IMR-90 (cell line): ENCODE measurements at regions not wholly inside any gene's neighbourhood (a gene's known extent, or its start where the extent isn't known, plus 50 kb on each side); places are given as distances from the start of the nearest gene placed in this dataset.

Experiments
- ATAC-seq: fragments of 200-7000 bp; cut with Tn5 transposase; 2 replicates; pipeline ENCODE4 v1.9.1; 2020; ENCODE audit warnings: low read depth, mild to moderate bottlenecking, moderate library complexity
- BruUV-seq: library from RNA; stranded (reverse); fragments of 400-500 nt; replicated peaks from 2 replicates; lab custom pipeline; 2021; lab: Mats Ljungman, UMichigan
- CTCF ChIA-PET: fragments of 300-600 bp; formaldehyde crosslinking; extraction: SDS; loops from one replicate; lab custom pipeline; 2021; ENCODE audit warnings: antibody characterized with exemption; lab: Yijun Ruan, JAX
- POLR2A ChIA-PET: fragments of 300-600 bp; sonication (Branson Sonifier 250); formaldehyde crosslinking; loops from one replicate; lab custom pipeline; 2022; ENCODE audit warnings: antibody characterized with exemption; ENCODE audit not compliant: unreplicated experiment; lab: Charles Lee
- DNase-seq: peaks from one replicate; pipeline ENCODE4 v3.0.0; 2013
- H2AFZ ChIP-seq: replicated peaks from 2 replicates; pipeline ENCODE3; 2013; ENCODE audit warnings: low read length, mild to moderate bottlenecking; ENCODE audit not compliant: poor library complexity
- H2AK5ac ChIP-seq: 2 replicates; pipeline ENCODE4 v1.6.1; 2013; ENCODE audit warnings: low read depth, low read length, inconsistent platforms
- H2AK9ac ChIP-seq: replicated peaks from 2 replicates; pipeline ENCODE3; 2013; ENCODE audit warnings: mild to moderate bottlenecking, low read depth, low read length, moderate library complexity; ENCODE audit not compliant: poor library complexity
- H2BK120ac ChIP-seq: 2 replicates; pipeline ENCODE4 v1.6.1; 2013; ENCODE audit warnings: low read depth, low read length, inconsistent platforms
- H2BK15ac ChIP-seq: 3 replicates; pipeline ENCODE4 v1.6.1; 2013; ENCODE audit warnings: low read depth, low read length, inconsistent platforms
- H2BK20ac ChIP-seq: 2 replicates; pipeline ENCODE4 v1.6.1; 2013; ENCODE audit warnings: low read depth, mild to moderate bottlenecking, inconsistent platforms, low read length, moderate library complexity
- H2BK5ac ChIP-seq: 2 replicates; pipeline ENCODE4 v1.6.1; 2013; ENCODE audit warnings: mild to moderate bottlenecking, low read depth, low read length, inconsistent platforms; ENCODE audit not compliant: poor library complexity, severe bottlenecking
- H3K14ac ChIP-seq: replicated peaks from 2 replicates; pipeline ENCODE4 v1.6.1; 2013; ENCODE audit warnings: low read depth, low read length, inconsistent platforms
- H3K18ac ChIP-seq: 2 replicates; pipeline ENCODE4 v1.6.1; 2013; ENCODE audit warnings: low read depth, low read length, control low read depth
- H3K23ac ChIP-seq: 2 replicates; pipeline ENCODE4 v1.6.1; 2013; ENCODE audit warnings: low read depth, low read length, inconsistent platforms
- H3K27ac ChIP-seq: 2 replicates; pipeline ENCODE4 v1.5.1; 2013; ENCODE audit warnings: mild to moderate bottlenecking, control low read depth, low read length; ENCODE audit not compliant: insufficient read depth
- H3K27me3 ChIP-seq: 2 replicates; pipeline ENCODE4 v1.6.1; 2013; ENCODE audit warnings: low read length; ENCODE audit not compliant: control insufficient read depth, insufficient read depth
- H3K36me3 ChIP-seq: 2 replicates; pipeline ENCODE4 v1.6.1; 2013; ENCODE audit warnings: low read length, mixed read lengths; ENCODE audit not compliant: control insufficient read depth, insufficient read depth
- H3K4ac ChIP-seq: 2 replicates; pipeline ENCODE4 v1.6.1; 2013; ENCODE audit warnings: low read depth, low read length, inconsistent platforms
- H3K4me1 ChIP-seq: 2 replicates; pipeline ENCODE4 v1.6.1; 2013; ENCODE audit warnings: low read length, mixed read lengths; ENCODE audit not compliant: control insufficient read depth, insufficient read depth
- H3K4me2 ChIP-seq: 2 replicates; pipeline ENCODE4 v1.6.1; 2013; ENCODE audit warnings: low read depth, mild to moderate bottlenecking, control low read depth, low read length, moderate library complexity
- H3K4me3 ChIP-seq: 2 replicates; pipeline ENCODE4 v1.5.1; 2013; ENCODE audit warnings: low read depth, mild to moderate bottlenecking, control low read depth, low read length, moderate library complexity; ENCODE audit not compliant: insufficient read depth
- H3K56ac ChIP-seq: 2 replicates; pipeline ENCODE4 v1.6.1; 2013; ENCODE audit warnings: low read length, inconsistent platforms; ENCODE audit not compliant: insufficient read depth; ENCODE audit errors: extremely low read depth
- H3K79me1 ChIP-seq, 2 experiments: 2 replicates each; pipeline ENCODE4 v1.6.1; 2013; ENCODE audit warnings: low read length in 2 of 2, inconsistent platforms in 1 of 2, low read depth in 1 of 2
- H3K9ac ChIP-seq: 2 replicates; pipeline ENCODE4 v1.6.1; 2013; ENCODE audit warnings: low read depth, low read length, control low read depth
- H3K9me1 ChIP-seq: 2 replicates; pipeline ENCODE4 v1.6.1; 2013; ENCODE audit warnings: low read length, inconsistent platforms; ENCODE audit not compliant: insufficient read depth
- H3K9me3 ChIP-seq: 2 replicates; pipeline ENCODE4 v1.6.1; 2013; ENCODE audit warnings: low read length; ENCODE audit not compliant: control insufficient read depth, insufficient read depth
- H4K20me1 ChIP-seq: 2 replicates; pipeline ENCODE4 v1.6.1; 2013; ENCODE audit warnings: low read length, inconsistent platforms; ENCODE audit not compliant: insufficient read depth
- H4K5ac ChIP-seq: 2 replicates; pipeline ENCODE4 v1.6.1; 2013; ENCODE audit warnings: mild to moderate bottlenecking, low read depth, low read length, control low read depth
- H4K8ac ChIP-seq, 2 experiments: 2 replicates each; pipeline ENCODE4 v1.6.1; 2013; ENCODE audit warnings: low read depth in 2 of 2, low read length in 2 of 2, control low read depth in 1 of 2, inconsistent platforms in 1 of 2
- H4K91ac ChIP-seq: 2 replicates; pipeline ENCODE4 v1.6.1; 2013; ENCODE audit warnings: low read depth, low read length, inconsistent platforms; ENCODE audit not compliant: insufficient read depth
- BHLHE40 ChIP-seq: fragments of 150-350 bp; IDR thresholded peaks from 2 replicates; pipeline ENCODE4 v1.6.1; 2016; ENCODE audit warnings: mild to moderate bottlenecking, low read depth, low read length
- CEBPB ChIP-seq: IDR thresholded peaks from 2 replicates; pipeline ENCODE4 v1.6.1; 2012; ENCODE audit warnings: low read depth, low read length, improper control_type of control experiment
- CHD1 ChIP-seq: IDR thresholded peaks from 2 replicates; pipeline ENCODE4 v1.6.1; 2012; ENCODE audit warnings: low read depth, low read length, improper control_type of control experiment
- FOS ChIP-seq: fragments of 150-350 bp; IDR thresholded peaks from 2 replicates; pipeline ENCODE4 v1.6.1; 2016; ENCODE audit warnings: low read depth, low read length
- MAFK ChIP-seq: IDR thresholded peaks from 2 replicates; pipeline ENCODE4 v1.6.1; 2012; ENCODE audit warnings: low read depth, low read length, improper control_type of control experiment
- MAZ ChIP-seq: IDR thresholded peaks from 2 replicates; pipeline ENCODE4 v1.6.1; 2012; ENCODE audit warnings: low read depth, mild to moderate bottlenecking, low read length, improper control_type of control experiment, moderate library complexity, borderline replicate concordance
- MXI1 ChIP-seq: IDR thresholded peaks from 2 replicates; pipeline ENCODE4 v1.6.1; 2012; ENCODE audit warnings: low read depth, mild to moderate bottlenecking, low read length, moderate library complexity, borderline replicate concordance
- NFE2L2 ChIP-seq: fragments of 150-350 bp; IDR thresholded peaks from 2 replicates; pipeline ENCODE4 v1.6.1; 2016; ENCODE audit warnings: low read depth, mild to moderate bottlenecking, low read length
- POLR2A ChIP-seq: IDR thresholded peaks from 2 replicates; pipeline ENCODE4 v1.6.1; 2012; ENCODE audit warnings: mild to moderate bottlenecking, low read depth, low read length
- RAD21 ChIP-seq: IDR thresholded peaks from 2 replicates; pipeline ENCODE4 v1.6.1; 2012; ENCODE audit warnings: low read length, improper control_type of control experiment
- RCOR1 ChIP-seq: IDR thresholded peaks from 2 replicates; pipeline ENCODE4 v1.6.1; 2012; ENCODE audit warnings: mild to moderate bottlenecking, low read length, improper control_type of control experiment; ENCODE audit not compliant: insufficient replicate concordance
- RFX5 ChIP-seq: IDR thresholded peaks from 2 replicates; pipeline ENCODE4 v1.8.0; 2012; ENCODE audit warnings: low read depth, mild to moderate bottlenecking, low read length, moderate library complexity
- SMC3 ChIP-seq: fragments of 150-350 bp; IDR thresholded peaks from 2 replicates; pipeline ENCODE4 v1.6.1; 2016; ENCODE audit warnings: low read depth, mild to moderate bottlenecking, antibody characterized with exemption, low read length, moderate library complexity
- WGBS, 2 experiments: methylation state at CpG; one replicate each; pipeline versions ENCODE4 v1.1.5 to v1.1.7; 2013; ENCODE audit warnings: missing lambda C conversion rate in 2 of 2; ENCODE audit not compliant: insufficient read length in 1 of 2; ENCODE audit errors: extremely low coverage in 2 of 2; 5-methylcytosine and 5-hydroxymethylcytosine counted together
- dilution Hi-C: fragments of 300-500 bp; cut with HindIII; formaldehyde crosslinking; loops from one replicate; pipeline ENCODE4 v1.14.3; 2018; ENCODE audit warnings: low sequenced_read_pairs; ENCODE audit not compliant: unreplicated experiment
- in situ Hi-C: fragments of 300-500 bp; cut with MboI; formaldehyde crosslinking; loops from 3 replicates; pipeline ENCODE4 v1.14.3; 2019; ENCODE audit warnings: low sequenced_read_pairs, inconsistent platforms, mixed read lengths
- intact Hi-C: fragments of 100-400 bp; cut with micrococcal nuclease; formaldehyde crosslinking; loops from 2 replicates; pipeline ENCODE4 v1.10.0; 2022
- TF ChIP-seq, protein P1 (sequence below): conservative IDR thresholded peaks from 2 replicates; pipeline ENCODE4 v1.5.1; 2012; ENCODE audit warnings: mild to moderate bottlenecking, low read depth, low read length, improper control_type of control experiment
- TF ChIP-seq, protein P2 (sequence below): fragments of 150-350 bp; IDR thresholded peaks from 2 replicates; pipeline ENCODE4 v1.6.1; 2016; ENCODE audit warnings: low read depth, mild to moderate bottlenecking, low read length, moderate library complexity, borderline replicate concordance
- TF ChIP-seq, protein P3 (sequence below): fragments of 150-350 bp; IDR thresholded peaks from 2 replicates; pipeline ENCODE4 v1.6.1; 2017; ENCODE audit warnings: mild to moderate bottlenecking, antibody characterized with exemption, low read length, low read depth

DNA sequence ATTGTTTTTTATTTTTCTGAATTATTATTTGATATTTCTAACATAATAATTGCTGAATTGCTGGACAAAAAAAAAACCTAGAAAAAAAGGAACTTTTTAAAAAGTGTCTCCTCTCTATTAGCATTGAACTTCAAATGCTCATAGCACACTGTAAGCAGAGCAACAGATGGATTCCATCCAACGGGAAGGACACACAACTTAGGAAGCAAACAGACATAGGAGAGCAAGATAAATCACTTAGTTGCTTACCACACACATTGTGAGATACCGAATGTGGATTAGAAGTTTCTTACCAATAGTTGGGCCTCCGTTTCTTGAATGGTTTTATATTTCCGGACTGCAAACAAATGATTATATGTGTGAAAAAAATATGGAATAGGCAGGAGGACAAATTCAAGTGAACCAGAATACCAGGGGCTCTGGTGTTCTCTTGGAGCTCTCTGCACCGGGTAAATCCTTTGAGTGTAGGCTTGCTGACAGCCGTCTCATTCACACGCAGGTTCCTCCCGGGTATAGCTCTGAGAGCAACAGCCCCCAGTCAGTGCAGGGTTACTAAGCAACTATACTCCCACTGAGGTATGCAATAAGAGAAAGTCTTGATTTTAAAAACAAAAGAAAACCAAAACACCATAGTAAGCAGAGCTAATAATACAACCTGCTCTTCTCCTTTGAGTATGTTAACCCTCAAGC is 217.6 kb downstream of the TMEM167A start:
- Histone ChIP-seq H3K27me3 (peaks cover 8% of the 10 kb centered on the region), H3K4me2 (no peak overlapping the region), H3K9me3 (no peaks in the 10 kb centered on the region), H3K27ac (no peak overlapping the region), H3K4me1 (no peaks in the 10 kb centered on the region), H4K91ac (no peak overlapping the region), H2BK15ac (no peak overlapping the region), H2BK120ac (no peak overlapping the region), H4K5ac (no peak overlapping the region), H2BK5ac (no peak overlapping the region), H2AFZ (no peak overlapping the region), H3K36me3 (no peaks in the 10 kb centered on the region), H2AK5ac (no peak overlapping the region), H2BK20ac (no peak overlapping the region), H3K18ac (no peak overlapping the region), H3K9me1 (no peaks in the 10 kb centered on the region), H3K4ac (no peak overlapping the region), H3K4me3 (no peak overlapping the region), H3K14ac (no peak overlapping the region), H3K79me1 (no peaks in the 10 kb centered on the region), H3K9ac (no peak overlapping the region), H4K8ac (no peak overlapping the region), H2AK9ac (no peak overlapping the region), H3K23ac (no peak overlapping the region), H4K20me1 (no peaks in the 10 kb centered on the region), H3K56ac (no peak overlapping the region)
- BruUV-seq = no TSS peak
- intact Hi-C loops = no loop called here
- no peak for DNase-seq
- dilution Hi-C loops = no loop called here
- in situ Hi-C loops = no loop called here
- CTCF ChIA-PET = no interaction called here
- TF ChIP-seq MXI1 = no peak
- no peak for TF ChIP-seq MAZ
- TF ChIP-seq, protein P1, sequence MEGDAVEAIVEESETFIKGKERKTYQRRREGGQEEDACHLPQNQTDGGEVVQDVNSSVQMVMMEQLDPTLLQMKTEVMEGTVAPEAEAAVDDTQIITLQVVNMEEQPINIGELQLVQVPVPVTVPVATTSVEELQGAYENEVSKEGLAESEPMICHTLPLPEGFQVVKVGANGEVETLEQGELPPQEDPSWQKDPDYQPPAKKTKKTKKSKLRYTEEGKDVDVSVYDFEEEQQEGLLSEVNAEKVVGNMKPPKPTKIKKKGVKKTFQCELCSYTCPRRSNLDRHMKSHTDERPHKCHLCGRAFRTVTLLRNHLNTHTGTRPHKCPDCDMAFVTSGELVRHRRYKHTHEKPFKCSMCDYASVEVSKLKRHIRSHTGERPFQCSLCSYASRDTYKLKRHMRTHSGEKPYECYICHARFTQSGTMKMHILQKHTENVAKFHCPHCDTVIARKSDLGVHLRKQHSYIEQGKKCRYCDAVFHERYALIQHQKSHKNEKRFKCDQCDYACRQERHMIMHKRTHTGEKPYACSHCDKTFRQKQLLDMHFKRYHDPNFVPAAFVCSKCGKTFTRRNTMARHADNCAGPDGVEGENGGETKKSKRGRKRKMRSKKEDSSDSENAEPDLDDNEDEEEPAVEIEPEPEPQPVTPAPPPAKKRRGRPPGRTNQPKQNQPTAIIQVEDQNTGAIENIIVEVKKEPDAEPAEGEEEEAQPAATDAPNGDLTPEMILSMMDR = no peak
- no peak for TF ChIP-seq NFE2L2
- TF ChIP-seq RFX5 = no peak
- TF ChIP-seq SMC3 = no peak
- TF ChIP-seq, protein P2, sequence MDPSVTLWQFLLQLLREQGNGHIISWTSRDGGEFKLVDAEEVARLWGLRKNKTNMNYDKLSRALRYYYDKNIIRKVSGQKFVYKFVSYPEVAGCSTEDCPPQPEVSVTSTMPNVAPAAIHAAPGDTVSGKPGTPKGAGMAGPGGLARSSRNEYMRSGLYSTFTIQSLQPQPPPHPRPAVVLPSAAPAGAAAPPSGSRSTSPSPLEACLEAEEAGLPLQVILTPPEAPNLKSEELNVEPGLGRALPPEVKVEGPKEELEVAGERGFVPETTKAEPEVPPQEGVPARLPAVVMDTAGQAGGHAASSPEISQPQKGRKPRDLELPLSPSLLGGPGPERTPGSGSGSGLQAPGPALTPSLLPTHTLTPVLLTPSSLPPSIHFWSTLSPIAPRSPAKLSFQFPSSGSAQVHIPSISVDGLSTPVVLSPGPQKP = no peak
- TF ChIP-seq POLR2A = no peak
- TF ChIP-seq BHLHE40 = no peak
- no peak for TF ChIP-seq RAD21
- TF ChIP-seq, protein P3, sequence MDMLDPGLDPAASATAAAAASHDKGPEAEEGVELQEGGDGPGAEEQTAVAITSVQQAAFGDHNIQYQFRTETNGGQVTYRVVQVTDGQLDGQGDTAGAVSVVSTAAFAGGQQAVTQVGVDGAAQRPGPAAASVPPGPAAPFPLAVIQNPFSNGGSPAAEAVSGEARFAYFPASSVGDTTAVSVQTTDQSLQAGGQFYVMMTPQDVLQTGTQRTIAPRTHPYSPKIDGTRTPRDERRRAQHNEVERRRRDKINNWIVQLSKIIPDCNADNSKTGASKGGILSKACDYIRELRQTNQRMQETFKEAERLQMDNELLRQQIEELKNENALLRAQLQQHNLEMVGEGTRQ = no peak
- no peak for TF ChIP-seq CEBPB
- TF ChIP-seq RCOR1 = no peak
- no peak for TF ChIP-seq MAFK
- TF ChIP-seq FOS = no peak
- TF ChIP-seq CHD1 = no peak
- POLR2A ChIA-PET = no interaction called here
- ATAC-seq = no peak
- whole genome bisulfite sequencing, 2 experiments = no CpG with 5 or more reads among the region's 8 CpGs
